HL-60 (cell line): ENCODE measurements at regions not wholly inside any gene's neighbourhood (a gene's known extent, or its start where the extent isn't known, plus 50 kb on each side); places are given as distances from the start of the nearest gene placed in this dataset.

Experiments used
- CTCF ChIP-seq: IDR thresholded peaks from one replicate; pipeline ENCODE4 v1.5.1; 2011; ENCODE audit warnings: low read length, control low read depth, inconsistent platforms; ENCODE audit not compliant: insufficient read depth
- GABPA ChIP-seq: IDR thresholded peaks from 2 replicates; pipeline ENCODE4 v1.6.1; 2012; ENCODE audit warnings: low read depth
- SPI1 ChIP-seq: IDR thresholded peaks from 2 replicates; pipeline ENCODE4 v1.6.1; 2012; ENCODE audit warnings: low read depth, mild to moderate bottlenecking, borderline replicate concordance

GRCh38 chr3:30546934-30547333, 59.5 kb upstream of the TGFBR2 start:
- TF ChIP-seq CTCF = no peak
- TF ChIP-seq GABPA = no peak
- TF ChIP-seq SPI1 = no peak
